ENCODE measurements at regions not wholly inside any gene's neighbourhood (a gene's known extent, or its start where the extent isn't known, plus 50 kb on each side); places are given as distances from the start of the nearest gene placed in this dataset.
"Not testable (repeated sequence)": the region's sequence is repeated elsewhere in the genome, so short reads cannot be mapped to it uniquely, and the experiment has no call there.

DNA sequence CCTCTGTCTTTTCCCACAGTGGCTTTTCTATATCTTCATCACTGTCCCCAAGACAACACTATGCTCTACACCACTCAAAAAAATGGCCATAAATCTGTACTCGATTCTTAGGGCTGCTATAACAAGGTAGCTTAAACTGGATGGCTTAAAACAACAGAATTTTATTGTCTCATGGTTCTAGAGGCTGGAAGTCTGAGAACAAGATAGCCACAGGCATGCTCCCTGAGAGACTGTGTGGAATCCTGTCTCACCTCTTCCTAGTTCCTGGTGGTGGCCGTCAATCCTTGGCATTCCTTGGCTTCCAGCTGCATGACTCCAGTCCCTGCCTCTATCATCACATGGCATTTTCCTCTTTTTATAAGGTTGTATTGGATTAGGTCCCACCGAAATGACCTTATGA is 70.7 kb upstream of the DCLK2 start:
- no peaks in the 10 kb centered on the region for H3K27me3 ChIP-seq (ENCODE audit: low read depth, low read length)
- H3K4me3 ChIP-seq (ENCODE audit: low read depth in 1 of 2, low read length in 2 of 2) = no peak overlapping the region
- peaks cover 10 to 38% of the 10 kb centered on the region in 2 donors for H3K4me1 ChIP-seq (ENCODE audit: control insufficient read depth in 1 of 2, insufficient read depth in 2 of 2, low read length in 2 of 2)
- H3K36me3 ChIP-seq (ENCODE audit: control insufficient read depth in 1 of 2, insufficient read depth in 2 of 2, low read length in 2 of 2) = no peaks in the 10 kb centered on the region
- no peak overlapping the region for H3K27ac ChIP-seq (ENCODE audit: low read length)
- no peaks in the 10 kb centered on the region for H3K9me3 ChIP-seq (ENCODE audit: control insufficient read depth in 1 of 2, low read length in 2 of 2)

DNA sequence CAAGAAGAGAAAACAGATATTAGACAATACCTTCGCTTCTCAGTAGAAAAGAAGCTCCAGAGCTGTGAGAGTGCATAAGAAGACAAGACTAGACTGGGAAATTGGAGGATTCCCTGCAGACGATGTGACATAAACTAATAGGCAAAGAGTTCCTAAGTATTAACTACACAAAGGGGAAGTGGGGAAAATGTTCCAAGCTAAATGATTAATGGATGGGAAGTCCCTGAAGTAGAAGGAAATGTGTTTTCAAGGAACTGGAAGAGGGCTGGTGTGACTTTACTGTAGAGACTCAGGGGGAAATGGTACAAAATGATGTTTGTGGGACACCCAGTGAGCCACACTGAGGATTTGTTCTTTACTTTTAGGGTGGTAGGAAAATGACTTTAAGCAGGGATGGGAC is 69.7 kb upstream of the DCLK2 start:
- H3K36me3 ChIP-seq (ENCODE audit: control insufficient read depth in 1 of 2, insufficient read depth in 2 of 2, low read length in 2 of 2) = no peaks in the 10 kb centered on the region
- H3K4me1 ChIP-seq (ENCODE audit: control insufficient read depth in 1 of 2, insufficient read depth in 2 of 2, low read length in 2 of 2) = peaks cover 10 to 38% of the 10 kb centered on the region in 2 donors
- H3K27me3 ChIP-seq (ENCODE audit: low read depth, low read length) = no peaks in the 10 kb centered on the region
- no peak overlapping the region for H3K27ac ChIP-seq (ENCODE audit: low read length)
- no peak overlapping the region for H3K4me3 ChIP-seq (ENCODE audit: low read depth in 1 of 2, low read length in 2 of 2)
- no peaks in the 10 kb centered on the region for H3K9me3 ChIP-seq (ENCODE audit: control insufficient read depth in 1 of 2, low read length in 2 of 2)

DNA sequence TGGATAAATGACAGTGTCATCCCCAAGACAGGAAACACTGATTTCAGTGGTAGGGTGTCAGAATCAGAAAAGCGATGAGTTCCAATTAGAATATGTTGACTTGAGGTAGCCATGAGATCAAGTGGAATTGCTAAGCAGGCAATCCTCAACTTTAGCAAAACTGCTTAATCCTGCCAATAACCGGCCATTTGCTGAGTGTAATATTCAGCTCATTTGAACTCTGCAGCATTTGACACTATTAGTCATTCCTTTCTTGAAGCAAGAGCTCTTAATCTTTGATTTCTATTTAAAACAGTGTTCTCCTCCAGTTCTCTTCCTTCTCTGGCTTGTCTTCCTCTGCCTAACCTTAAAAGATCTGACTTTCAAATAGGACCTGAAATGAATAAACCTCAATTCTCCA is 68.7 kb upstream of the DCLK2 start:
- Histone ChIP-seq H3K9me3 (ENCODE audit: control insufficient read depth in 1 of 2, low read length in 2 of 2) (no peaks in the 10 kb centered on the region), H3K27me3 (ENCODE audit: low read depth, low read length) (no peaks in the 10 kb centered on the region), H3K4me1 (ENCODE audit: control insufficient read depth in 1 of 2, insufficient read depth in 2 of 2, low read length in 2 of 2) (peaks cover 10 to 29% of the 10 kb centered on the region in 2 donors), H3K36me3 (ENCODE audit: control insufficient read depth in 1 of 2, insufficient read depth in 2 of 2, low read length in 2 of 2) (no peaks in the 10 kb centered on the region), H3K4me3 (ENCODE audit: low read depth in 1 of 2, low read length in 2 of 2) (no peak overlapping the region), H3K27ac (ENCODE audit: low read length) (no peak overlapping the region)

DNA sequence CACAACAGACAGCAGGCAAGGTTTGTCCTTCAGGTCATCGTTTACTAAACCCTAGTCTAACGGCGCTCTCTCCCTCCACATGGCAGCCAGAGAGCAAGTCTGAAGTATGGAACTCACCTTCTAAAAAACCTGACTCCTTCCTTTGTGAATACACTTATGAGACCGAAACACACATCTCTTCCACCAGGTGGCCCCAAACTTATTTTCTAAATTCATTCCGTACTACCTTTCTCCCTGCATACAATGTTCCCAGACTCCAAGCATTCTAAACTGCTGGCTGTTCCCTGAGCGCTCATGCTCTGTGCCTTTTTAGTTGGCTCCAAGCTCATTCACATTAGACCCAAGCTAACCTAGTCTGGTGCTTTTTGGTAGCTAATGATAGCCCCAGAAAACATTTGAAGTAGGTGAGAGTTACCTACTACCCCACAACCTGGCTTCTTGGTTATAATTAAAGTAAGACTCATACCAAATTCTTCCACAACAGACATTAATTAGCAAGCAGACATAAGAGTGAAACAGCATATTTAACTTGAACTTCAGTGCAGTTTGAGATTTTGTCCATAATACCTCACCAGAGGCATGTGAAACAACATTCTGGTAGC is 67.6 kb upstream of the DCLK2 start:
- Histone ChIP-seq H3K9me3 (ENCODE audit: control insufficient read depth in 1 of 2, low read length in 2 of 2) (no peaks in the 10 kb centered on the region), H3K27ac (ENCODE audit: low read length) (no peak overlapping the region), H3K4me3 (ENCODE audit: low read depth in 1 of 2, low read length in 2 of 2) (no peak overlapping the region), H3K27me3 (ENCODE audit: low read depth, low read length) (no peaks in the 10 kb centered on the region), H3K36me3 (ENCODE audit: control insufficient read depth in 1 of 2, insufficient read depth in 2 of 2, low read length in 2 of 2) (no peaks in the 10 kb centered on the region), H3K4me1 (ENCODE audit: control insufficient read depth in 1 of 2, insufficient read depth in 2 of 2, low read length in 2 of 2) (peaks cover 9 to 21% of the 10 kb centered on the region in 2 donors)

DNA sequence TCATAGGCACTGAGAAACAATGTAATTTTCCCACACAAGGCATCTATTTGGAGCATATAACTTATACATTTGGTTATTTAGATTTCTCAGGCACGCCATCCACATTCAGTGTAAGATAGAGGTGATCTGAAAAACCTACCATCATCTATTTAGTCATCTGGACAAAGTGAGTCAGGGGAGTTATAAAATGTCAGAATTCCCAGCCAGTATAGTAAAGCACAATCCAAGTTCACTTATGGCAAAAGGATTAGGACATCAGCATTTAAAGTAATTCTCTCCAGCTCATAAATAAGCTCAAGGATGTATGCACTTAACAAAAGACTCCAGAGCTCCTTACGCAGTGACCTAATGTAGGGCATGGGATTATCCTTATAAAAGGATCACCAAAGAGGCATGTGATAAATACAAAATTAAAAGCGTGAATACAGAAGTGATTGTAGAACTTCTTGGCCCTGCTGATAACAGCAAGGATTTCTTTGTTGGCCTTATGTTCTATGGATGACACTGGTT is 65.3 kb upstream of the DCLK2 start:
- Histone ChIP-seq H3K9me3 (ENCODE audit: control insufficient read depth in 1 of 2, low read length in 2 of 2) (no peaks in the 10 kb centered on the region), H3K4me3 (ENCODE audit: low read depth in 1 of 2, low read length in 2 of 2) (no peak overlapping the region), H3K36me3 (ENCODE audit: control insufficient read depth in 1 of 2, insufficient read depth in 2 of 2, low read length in 2 of 2) (no peaks in the 10 kb centered on the region), H3K27ac (ENCODE audit: low read length) (no peak overlapping the region), H3K4me1 (ENCODE audit: control insufficient read depth in 1 of 2, insufficient read depth in 2 of 2, low read length in 2 of 2) (peaks cover 0 to 11% of the 10 kb centered on the region in 2 donors), H3K27me3 (ENCODE audit: low read depth, low read length) (no peaks in the 10 kb centered on the region)

DNA sequence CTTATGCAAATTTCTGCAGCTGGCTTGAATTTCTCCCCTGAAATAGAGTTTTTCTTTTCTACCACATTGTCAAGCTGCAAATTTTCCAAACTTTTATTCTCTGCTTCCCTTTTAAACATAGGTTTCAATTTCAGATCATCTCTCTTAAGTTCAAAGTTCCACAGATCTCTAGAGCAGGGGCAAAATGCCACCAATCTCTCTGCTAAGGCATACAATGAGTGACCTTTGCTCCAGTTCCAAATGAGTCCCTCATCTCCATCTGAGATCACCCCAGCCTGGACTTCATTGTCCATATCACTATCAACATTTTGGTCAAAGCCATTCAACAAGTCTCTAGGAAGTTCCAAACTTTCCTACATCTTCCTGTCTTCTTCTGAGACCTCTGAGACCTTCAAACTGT is 62.3 kb upstream of the DCLK2 start:
- not testable (repeated sequence) for H3K27ac ChIP-seq (ENCODE audit: low read length); H3K27me3 ChIP-seq (ENCODE audit: low read depth, low read length); H3K9me3 ChIP-seq (ENCODE audit: control insufficient read depth in 1 of 2, low read length in 2 of 2); H3K4me3 ChIP-seq (ENCODE audit: low read depth in 1 of 2, low read length in 2 of 2); H3K4me1 ChIP-seq (ENCODE audit: control insufficient read depth in 1 of 2, insufficient read depth in 2 of 2, low read length in 2 of 2); H3K36me3 ChIP-seq (ENCODE audit: control insufficient read depth in 1 of 2, insufficient read depth in 2 of 2, low read length in 2 of 2)

DNA sequence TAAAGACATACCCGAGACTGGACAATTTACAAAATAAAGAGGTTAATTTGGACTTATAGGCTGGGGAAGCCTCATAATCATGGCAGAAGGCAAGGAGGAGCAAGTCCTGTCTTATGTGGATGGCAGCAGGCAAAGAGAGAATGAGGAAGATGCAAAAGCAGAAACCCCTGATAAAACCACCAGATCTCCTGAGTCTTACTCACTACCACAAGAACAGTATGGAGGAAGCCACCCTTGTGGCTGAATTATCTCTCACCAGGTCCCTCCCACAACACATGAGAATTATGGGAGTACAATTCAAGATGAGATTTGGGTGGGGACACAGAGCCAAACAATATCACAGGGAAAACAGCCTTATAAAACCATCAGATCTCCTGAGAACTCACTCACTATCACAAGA is 61.6 kb upstream of the DCLK2 start:
- H3K27me3 ChIP-seq (ENCODE audit: low read depth, low read length); H3K4me3 ChIP-seq (ENCODE audit: low read depth in 1 of 2, low read length in 2 of 2); H3K4me1 ChIP-seq (ENCODE audit: control insufficient read depth in 1 of 2, insufficient read depth in 2 of 2, low read length in 2 of 2); H3K9me3 ChIP-seq (ENCODE audit: control insufficient read depth in 1 of 2, low read length in 2 of 2); H3K27ac ChIP-seq (ENCODE audit: low read length); H3K36me3 ChIP-seq (ENCODE audit: control insufficient read depth in 1 of 2, insufficient read depth in 2 of 2, low read length in 2 of 2): not testable (repeated sequence)

DNA sequence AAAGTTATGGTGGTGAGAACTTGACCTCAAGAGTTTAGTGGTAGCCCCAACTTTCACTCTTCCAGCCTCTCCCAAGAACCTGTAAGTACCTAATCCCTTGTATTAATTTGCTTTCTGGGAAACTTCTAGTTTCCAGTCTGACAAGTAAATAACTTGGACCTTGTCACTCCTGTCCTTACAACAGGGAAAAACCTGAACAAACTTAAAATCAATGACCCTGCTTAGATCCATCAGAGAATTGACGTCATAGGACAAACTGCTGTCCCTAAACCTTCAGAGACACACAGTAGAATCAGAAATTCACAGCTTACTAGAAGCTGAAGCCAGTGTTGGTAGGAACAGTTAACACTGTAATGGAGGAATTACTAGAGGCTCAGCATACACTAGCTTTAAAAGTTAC is 60.0 kb upstream of the DCLK2 start:
- Histone ChIP-seq H3K9me3 (ENCODE audit: control insufficient read depth in 1 of 2, low read length in 2 of 2) (no peaks in the 10 kb centered on the region), H3K27ac (ENCODE audit: low read length) (no peak overlapping the region), H3K27me3 (ENCODE audit: low read depth, low read length) (no peaks in the 10 kb centered on the region), H3K4me3 (ENCODE audit: low read depth in 1 of 2, low read length in 2 of 2) (no peak overlapping the region), H3K4me1 (ENCODE audit: control insufficient read depth in 1 of 2, insufficient read depth in 2 of 2, low read length in 2 of 2) (no peaks in the 10 kb centered on the region), H3K36me3 (ENCODE audit: control insufficient read depth in 1 of 2, insufficient read depth in 2 of 2, low read length in 2 of 2) (no peaks in the 10 kb centered on the region)

DNA sequence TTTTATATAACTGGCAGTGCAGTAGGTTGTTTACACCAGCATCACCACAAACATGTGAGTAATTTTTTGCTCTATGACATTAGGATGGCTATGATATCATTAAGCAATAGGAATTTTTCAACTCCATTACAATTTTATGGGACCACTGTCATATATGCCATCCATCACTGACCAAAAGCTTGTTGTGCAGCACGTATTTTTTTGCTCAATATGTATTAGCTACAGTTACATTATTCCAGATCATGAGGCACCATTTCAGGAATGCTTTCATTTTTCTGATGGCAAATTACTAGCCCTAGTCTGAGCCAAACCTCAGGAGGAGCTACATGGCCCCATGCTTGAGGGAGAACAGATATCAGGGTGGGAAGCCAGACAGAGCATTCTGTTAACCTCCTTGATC is 56.8 kb upstream of the DCLK2 start:
- Histone ChIP-seq H3K36me3 (ENCODE audit: control insufficient read depth in 1 of 2, insufficient read depth in 2 of 2, low read length in 2 of 2) (no peaks in the 10 kb centered on the region), H3K4me3 (ENCODE audit: low read depth in 1 of 2, low read length in 2 of 2) (no peak overlapping the region), H3K9me3 (ENCODE audit: control insufficient read depth in 1 of 2, low read length in 2 of 2) (no peaks in the 10 kb centered on the region), H3K27me3 (ENCODE audit: low read depth, low read length) (no peaks in the 10 kb centered on the region), H3K27ac (ENCODE audit: low read length) (no peak overlapping the region), H3K4me1 (ENCODE audit: control insufficient read depth in 1 of 2, insufficient read depth in 2 of 2, low read length in 2 of 2) (no peaks in the 10 kb centered on the region)

DNA sequence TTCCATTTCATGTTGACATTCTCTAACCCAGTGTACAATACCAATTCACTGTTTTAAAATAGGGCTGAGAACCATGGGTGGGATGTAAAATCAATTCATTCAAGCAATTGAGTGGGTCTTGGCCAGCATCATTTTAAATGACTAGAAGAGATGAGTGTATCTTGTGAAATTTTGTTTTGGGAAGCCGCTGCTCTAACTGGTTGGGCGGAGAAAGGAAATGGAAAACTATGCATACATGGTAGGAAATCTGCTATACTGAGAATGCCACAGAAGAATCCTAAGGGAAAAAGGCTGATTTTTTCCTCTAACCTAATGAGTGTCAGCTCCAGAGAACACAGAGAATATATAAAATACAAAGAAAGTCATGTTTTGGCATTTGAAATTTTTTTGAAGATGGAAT is 54.8 kb upstream of the DCLK2 start:
- Histone ChIP-seq H3K36me3 (ENCODE audit: control insufficient read depth in 1 of 2, insufficient read depth in 2 of 2, low read length in 2 of 2) (no peaks in the 10 kb centered on the region), H3K27me3 (ENCODE audit: low read depth, low read length) (no peaks in the 10 kb centered on the region), H3K4me1 (ENCODE audit: control insufficient read depth in 1 of 2, insufficient read depth in 2 of 2, low read length in 2 of 2) (no peaks in the 10 kb centered on the region), H3K27ac (ENCODE audit: low read length) (no peak overlapping the region), H3K4me3 (ENCODE audit: low read depth in 1 of 2, low read length in 2 of 2) (no peak overlapping the region), H3K9me3 (ENCODE audit: control insufficient read depth in 1 of 2, low read length in 2 of 2) (peaks cover 0 to 6% of the 10 kb centered on the region in 2 donors)

DNA sequence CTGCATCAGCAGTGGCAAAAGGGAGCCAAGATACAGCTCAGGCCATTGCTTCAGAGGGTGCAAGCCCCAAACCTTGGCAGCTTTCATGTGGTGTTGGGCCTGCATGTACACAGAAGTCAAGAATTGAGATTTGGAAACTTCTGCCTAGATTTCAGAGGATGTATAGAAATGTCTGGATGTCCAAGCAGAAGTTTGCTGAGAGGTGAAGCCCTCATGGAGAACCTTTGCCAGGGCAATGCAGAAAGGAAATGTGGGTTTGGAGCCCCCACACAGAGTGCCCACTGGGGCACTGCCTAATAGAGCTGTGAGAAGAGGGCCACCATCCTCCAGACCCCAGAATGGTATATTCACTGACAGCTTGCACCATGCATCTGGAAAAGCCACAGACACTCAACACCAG is 51.3 kb upstream of the DCLK2 start:
- not testable (repeated sequence) for H3K27ac ChIP-seq (ENCODE audit: low read length); H3K4me1 ChIP-seq (ENCODE audit: control insufficient read depth in 1 of 2, insufficient read depth in 2 of 2, low read length in 2 of 2); H3K4me3 ChIP-seq (ENCODE audit: low read depth in 1 of 2, low read length in 2 of 2); H3K27me3 ChIP-seq (ENCODE audit: low read depth, low read length); H3K36me3 ChIP-seq (ENCODE audit: control insufficient read depth in 1 of 2, insufficient read depth in 2 of 2, low read length in 2 of 2); H3K9me3 ChIP-seq (ENCODE audit: control insufficient read depth in 1 of 2, low read length in 2 of 2)
